Smooth muscle cell (in vitro differentiated cells): ENCODE measurements at regions not wholly inside any gene's neighbourhood (a gene's known extent, or its start where the extent isn't known, plus 50 kb on each side); places are given as distances from the start of the nearest gene placed in this dataset.

ENCODE experiments used
- DNase-seq: peaks from one replicate; lab custom pipeline; 2025; ENCODE audit not compliant: unreplicated experiment; lab: John Stamatoyannopoulos, UW
- H2AFZ ChIP-seq: fragments of 200-600 bp; sonication (generic); 2 replicates; pipeline ENCODE4 v1.6.0; 2016; ENCODE audit warnings: antibody characterized with exemption, low read depth, mild to moderate bottlenecking
- H3F3A ChIP-seq: fragments of 200-600 bp; sonication (generic); 2 replicates; pipeline ENCODE4 v1.6.0; 2017; ENCODE audit warnings: antibody characterized with exemption, low read depth
- H3K27ac ChIP-seq: fragments of 200-600 bp; sonication (generic); 2 replicates; pipeline ENCODE4 v1.5.1; 2016; ENCODE audit warnings: low read depth, mild to moderate bottlenecking
- H3K27me3 ChIP-seq: fragments of 200-600 bp; sonication (generic); 2 replicates; pipeline ENCODE4 v1.6.1; 2016; ENCODE audit warnings: low read depth, mild to moderate bottlenecking
- H3K36me3 ChIP-seq: fragments of 200-600 bp; sonication (generic); 2 replicates; pipeline ENCODE4 v1.5.1; 2016; ENCODE audit warnings: low read depth
- H3K4me1 ChIP-seq: fragments of 200-600 bp; sonication (generic); 2 replicates; pipeline ENCODE4 v1.5.1; 2016; ENCODE audit warnings: low read depth
- H3K4me2 ChIP-seq: fragments of 200-600 bp; sonication (generic); 2 replicates; pipeline ENCODE4 v1.6.0; 2016; ENCODE audit warnings: mild to moderate bottlenecking
- H3K4me3 ChIP-seq: fragments of 200-600 bp; sonication (generic); 2 replicates; pipeline ENCODE4 v1.5.1; 2016; ENCODE audit warnings: mild to moderate bottlenecking
- H3K79me2 ChIP-seq: fragments of 200-600 bp; sonication (generic); 2 replicates; pipeline ENCODE4 v1.6.0; 2016; ENCODE audit warnings: low read depth, mild to moderate bottlenecking
- H3K9ac ChIP-seq: fragments of 200-600 bp; sonication (generic); 2 replicates; pipeline ENCODE4 v1.6.0; 2016; ENCODE audit warnings: low read depth
- H3K9me3 ChIP-seq: fragments of 200-600 bp; sonication (generic); replicated peaks from 2 replicates; pipeline ENCODE4 v1.5.1; 2016; ENCODE audit warnings: low read depth
- H4K20me1 ChIP-seq: fragments of 200-600 bp; sonication (generic); 2 replicates; pipeline ENCODE4 v1.6.0; 2016; ENCODE audit warnings: low read depth
- WGBS: methylation state at CpG from one replicate; pipeline ENCODE4 v1.1.7; 2016; ENCODE audit warnings: low lambda C conversion rate; 5-methylcytosine and 5-hydroxymethylcytosine counted together
- TF ChIP-seq, protein P1 (sequence below): fragments of 200-600 bp; sonication (generic); IDR thresholded peaks from 2 replicates; pipeline ENCODE4 v1.5.1; 2017; ENCODE audit warnings: borderline replicate concordance, mild to moderate bottlenecking, antibody characterized with exemption; ENCODE audit not compliant: insufficient read depth, poor library complexity, severe bottlenecking

DNA sequence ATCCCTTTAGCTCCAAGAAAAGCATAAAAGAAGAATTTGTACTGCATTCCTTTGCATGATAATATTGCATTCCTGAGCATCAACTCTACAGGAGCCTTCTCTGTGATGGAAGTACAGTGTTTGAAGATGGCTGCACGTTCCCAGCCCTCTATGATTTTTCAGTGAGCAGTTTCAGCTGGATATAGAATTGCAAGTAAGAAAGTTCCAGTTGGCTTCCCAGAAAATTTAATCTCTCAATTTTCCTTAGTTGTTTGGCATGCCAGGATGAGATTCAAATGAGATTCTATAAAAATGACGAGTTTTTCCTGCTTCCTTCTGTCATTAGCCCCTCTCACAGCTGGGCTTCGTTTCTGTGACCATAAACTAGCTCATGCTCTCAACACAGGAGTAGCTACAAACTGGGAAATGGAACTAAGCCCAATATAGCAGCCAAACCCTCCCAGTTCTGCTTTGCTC, 109.9 kb downstream of the TTC8 start:
- no peak overlapping the region for H3K4me2 ChIP-seq
- no peaks in the 10 kb centered on the region for H3F3A ChIP-seq
- H3K4me1 ChIP-seq: no peaks in the 10 kb centered on the region
- H3K9me3 ChIP-seq: no peaks in the 10 kb centered on the region
- WGBS: 62% methylated on average over 3 of the region's 3 CpGs
- no peaks in the 10 kb centered on the region for H3K79me2 ChIP-seq
- H3K4me3 ChIP-seq: no peak overlapping the region
- no peaks in the 10 kb centered on the region for H3K36me3 ChIP-seq
- H3K9ac ChIP-seq: no peak overlapping the region
- DNase-seq: no peak
- H2AFZ ChIP-seq: no peak overlapping the region
- H4K20me1 ChIP-seq: no peaks in the 10 kb centered on the region
- TF ChIP-seq, protein P1, sequence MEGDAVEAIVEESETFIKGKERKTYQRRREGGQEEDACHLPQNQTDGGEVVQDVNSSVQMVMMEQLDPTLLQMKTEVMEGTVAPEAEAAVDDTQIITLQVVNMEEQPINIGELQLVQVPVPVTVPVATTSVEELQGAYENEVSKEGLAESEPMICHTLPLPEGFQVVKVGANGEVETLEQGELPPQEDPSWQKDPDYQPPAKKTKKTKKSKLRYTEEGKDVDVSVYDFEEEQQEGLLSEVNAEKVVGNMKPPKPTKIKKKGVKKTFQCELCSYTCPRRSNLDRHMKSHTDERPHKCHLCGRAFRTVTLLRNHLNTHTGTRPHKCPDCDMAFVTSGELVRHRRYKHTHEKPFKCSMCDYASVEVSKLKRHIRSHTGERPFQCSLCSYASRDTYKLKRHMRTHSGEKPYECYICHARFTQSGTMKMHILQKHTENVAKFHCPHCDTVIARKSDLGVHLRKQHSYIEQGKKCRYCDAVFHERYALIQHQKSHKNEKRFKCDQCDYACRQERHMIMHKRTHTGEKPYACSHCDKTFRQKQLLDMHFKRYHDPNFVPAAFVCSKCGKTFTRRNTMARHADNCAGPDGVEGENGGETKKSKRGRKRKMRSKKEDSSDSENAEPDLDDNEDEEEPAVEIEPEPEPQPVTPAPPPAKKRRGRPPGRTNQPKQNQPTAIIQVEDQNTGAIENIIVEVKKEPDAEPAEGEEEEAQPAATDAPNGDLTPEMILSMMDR: no peak
- no peaks in the 10 kb centered on the region for H3K27me3 ChIP-seq
- no peak overlapping the region for H3K27ac ChIP-seq

DNA sequence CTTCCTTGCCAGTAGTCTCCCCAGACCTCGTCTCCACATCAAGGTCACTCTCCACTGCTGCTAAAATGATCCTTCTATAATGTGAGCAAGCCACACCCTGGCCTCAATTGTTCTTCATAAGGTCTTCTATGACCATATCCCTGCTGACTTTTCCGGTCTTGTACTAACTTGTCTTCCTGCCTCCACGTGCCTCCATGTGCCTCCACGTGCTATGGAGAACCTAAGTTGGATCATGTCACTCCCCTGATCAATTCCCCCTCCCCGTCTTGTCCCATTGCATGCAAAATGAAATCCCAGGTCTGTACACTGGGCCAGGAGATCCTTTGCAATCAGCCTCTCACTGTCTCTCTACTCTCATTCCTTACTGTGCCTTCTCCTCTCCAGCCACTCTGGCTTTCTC, 110.6 kb downstream of the TTC8 start:
- H3K36me3 ChIP-seq: no peaks in the 10 kb centered on the region
- no peak overlapping the region for H3K27ac ChIP-seq
- H3K4me3 ChIP-seq: no peak overlapping the region
- H3K27me3 ChIP-seq: no peaks in the 10 kb centered on the region
- no peaks in the 10 kb centered on the region for H4K20me1 ChIP-seq
- no peaks in the 10 kb centered on the region for H3K79me2 ChIP-seq
- 79% methylated on average over 5 of the region's 5 CpGs for WGBS
- DNase-seq: no peak
- H3K4me1 ChIP-seq: no peaks in the 10 kb centered on the region
- H3K9me3 ChIP-seq: no peaks in the 10 kb centered on the region
- TF ChIP-seq, protein P1: no peak
- H3K4me2 ChIP-seq: no peak overlapping the region
- H2AFZ ChIP-seq: no peak overlapping the region
- H3F3A ChIP-seq: no peaks in the 10 kb centered on the region
- no peak overlapping the region for H3K9ac ChIP-seq

DNA sequence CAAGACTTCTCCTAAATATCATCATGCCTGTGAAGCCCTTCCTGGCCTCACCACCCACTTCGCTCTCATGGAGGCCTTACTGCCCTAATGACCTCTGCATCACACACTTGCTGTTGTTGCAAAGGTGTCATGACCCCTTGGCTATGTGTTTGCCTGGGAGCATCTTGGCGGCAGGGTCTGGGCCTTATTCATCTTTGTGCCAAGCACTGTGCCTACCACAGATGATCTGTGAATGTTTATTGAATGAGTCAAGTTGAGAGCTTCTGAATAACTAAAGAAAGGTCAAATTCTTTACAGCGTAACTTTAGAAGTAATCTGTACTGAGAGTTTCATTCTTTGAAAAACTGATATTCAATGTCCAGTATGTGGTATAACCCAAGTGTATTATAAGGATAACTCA, 113.3 kb downstream of the TTC8 start:
- DNase-seq: no peak

DNA sequence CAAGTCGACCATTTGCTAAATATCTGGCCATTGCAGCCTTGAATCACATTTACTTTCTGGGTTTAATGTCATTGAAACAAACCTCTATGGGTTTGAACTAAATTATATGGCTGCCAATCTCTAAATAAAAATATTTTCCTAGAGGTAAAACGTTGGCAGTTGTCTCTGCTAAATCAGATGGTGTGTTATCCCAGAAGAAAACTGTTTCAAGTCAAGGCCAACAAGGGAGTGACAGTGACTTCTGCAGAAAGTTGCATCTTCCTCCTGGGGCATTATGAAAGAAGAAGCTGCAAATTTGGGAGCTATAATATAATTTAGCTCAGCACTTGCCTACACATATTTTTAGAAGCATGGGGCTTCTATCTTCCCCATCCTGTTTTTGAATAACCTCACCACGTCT, 116.2 kb downstream of the TTC8 start:
- no peak overlapping the region for H3K4me3 ChIP-seq
- 64% methylated on average over 3 of the region's 3 CpGs for WGBS
- no peak overlapping the region for H3K9ac ChIP-seq
- H3K4me1 ChIP-seq: no peaks in the 10 kb centered on the region
- no peaks in the 10 kb centered on the region for H3K79me2 ChIP-seq
- no peak overlapping the region for H2AFZ ChIP-seq
- no peaks in the 10 kb centered on the region for H3K36me3 ChIP-seq
- H3F3A ChIP-seq: no peaks in the 10 kb centered on the region
- H3K27ac ChIP-seq: no peak overlapping the region
- H3K27me3 ChIP-seq: no peaks in the 10 kb centered on the region
- DNase-seq: no peak
- no peaks in the 10 kb centered on the region for H4K20me1 ChIP-seq
- TF ChIP-seq, protein P1: no peak
- H3K4me2 ChIP-seq: no peak overlapping the region
- no peaks in the 10 kb centered on the region for H3K9me3 ChIP-seq

More for the DNA sequence above, 113.3 kb downstream of the TTC8 start:
- TF ChIP-seq, protein P1: no peak
- Histone ChIP-seq H3K4me2 (no peak overlapping the region), H3K4me1 (no peaks in the 10 kb centered on the region), H3K9ac (no peak overlapping the region), H3F3A (no peaks in the 10 kb centered on the region), H4K20me1 (no peaks in the 10 kb centered on the region), H3K79me2 (no peaks in the 10 kb centered on the region), H3K27ac (no peak overlapping the region), H3K4me3 (no peak overlapping the region), H3K36me3 (no peaks in the 10 kb centered on the region), H3K27me3 (no peaks in the 10 kb centered on the region), H3K9me3 (no peaks in the 10 kb centered on the region), H2AFZ (no peak overlapping the region)
- WGBS: 97% methylated on average over 3 of the region's 3 CpGs
